IMR-90 (cell line): ENCODE measurements at regions not wholly inside any gene's neighbourhood (a gene's known extent, or its start where the extent isn't known, plus 50 kb on each side); places are given as distances from the start of the nearest gene placed in this dataset.

ENCODE experiments used
- ATAC-seq: fragments of 200-7000 bp; cut with Tn5 transposase; 2 replicates; pipeline ENCODE4 v1.9.1; 2020; ENCODE audit warnings: low read depth, mild to moderate bottlenecking, moderate library complexity
- BruUV-seq: library from RNA; stranded (reverse); fragments of 400-500 nt; replicated peaks from 2 replicates; lab custom pipeline; 2021; lab: Mats Ljungman, UMichigan
- CTCF ChIA-PET: fragments of 300-600 bp; formaldehyde crosslinking; extraction: SDS; loops from one replicate; lab custom pipeline; 2021; ENCODE audit warnings: antibody characterized with exemption; lab: Yijun Ruan, JAX
- POLR2A ChIA-PET: fragments of 300-600 bp; sonication (Branson Sonifier 250); formaldehyde crosslinking; loops from one replicate; lab custom pipeline; 2022; ENCODE audit warnings: antibody characterized with exemption; ENCODE audit not compliant: unreplicated experiment; lab: Charles Lee
- DNase-seq: peaks from one replicate; pipeline ENCODE4 v3.0.0; 2013
- H2AFZ ChIP-seq: replicated peaks from 2 replicates; pipeline ENCODE3; 2013; ENCODE audit warnings: low read length, mild to moderate bottlenecking; ENCODE audit not compliant: poor library complexity
- H2AK5ac ChIP-seq: 2 replicates; pipeline ENCODE4 v1.6.1; 2013; ENCODE audit warnings: low read depth, low read length, inconsistent platforms
- H2AK9ac ChIP-seq: replicated peaks from 2 replicates; pipeline ENCODE3; 2013; ENCODE audit warnings: mild to moderate bottlenecking, low read depth, low read length, moderate library complexity; ENCODE audit not compliant: poor library complexity
- H2BK120ac ChIP-seq: 2 replicates; pipeline ENCODE4 v1.6.1; 2013; ENCODE audit warnings: low read depth, low read length, inconsistent platforms
- H2BK15ac ChIP-seq: 3 replicates; pipeline ENCODE4 v1.6.1; 2013; ENCODE audit warnings: low read depth, low read length, inconsistent platforms
- H2BK20ac ChIP-seq: 2 replicates; pipeline ENCODE4 v1.6.1; 2013; ENCODE audit warnings: low read depth, mild to moderate bottlenecking, inconsistent platforms, low read length, moderate library complexity
- H2BK5ac ChIP-seq: 2 replicates; pipeline ENCODE4 v1.6.1; 2013; ENCODE audit warnings: mild to moderate bottlenecking, low read depth, low read length, inconsistent platforms; ENCODE audit not compliant: poor library complexity, severe bottlenecking
- H3K14ac ChIP-seq: replicated peaks from 2 replicates; pipeline ENCODE4 v1.6.1; 2013; ENCODE audit warnings: low read depth, low read length, inconsistent platforms
- H3K18ac ChIP-seq: 2 replicates; pipeline ENCODE4 v1.6.1; 2013; ENCODE audit warnings: low read depth, low read length, control low read depth
- H3K23ac ChIP-seq: 2 replicates; pipeline ENCODE4 v1.6.1; 2013; ENCODE audit warnings: low read depth, low read length, inconsistent platforms
- H3K27ac ChIP-seq: 2 replicates; pipeline ENCODE4 v1.5.1; 2013; ENCODE audit warnings: mild to moderate bottlenecking, control low read depth, low read length; ENCODE audit not compliant: insufficient read depth
- H3K27me3 ChIP-seq: 2 replicates; pipeline ENCODE4 v1.6.1; 2013; ENCODE audit warnings: low read length; ENCODE audit not compliant: control insufficient read depth, insufficient read depth
- H3K36me3 ChIP-seq: 2 replicates; pipeline ENCODE4 v1.6.1; 2013; ENCODE audit warnings: low read length, mixed read lengths; ENCODE audit not compliant: control insufficient read depth, insufficient read depth
- H3K4ac ChIP-seq: 2 replicates; pipeline ENCODE4 v1.6.1; 2013; ENCODE audit warnings: low read depth, low read length, inconsistent platforms
- H3K4me1 ChIP-seq: 2 replicates; pipeline ENCODE4 v1.6.1; 2013; ENCODE audit warnings: low read length, mixed read lengths; ENCODE audit not compliant: control insufficient read depth, insufficient read depth
- H3K4me2 ChIP-seq: 2 replicates; pipeline ENCODE4 v1.6.1; 2013; ENCODE audit warnings: low read depth, mild to moderate bottlenecking, control low read depth, low read length, moderate library complexity
- H3K4me3 ChIP-seq: 2 replicates; pipeline ENCODE4 v1.5.1; 2013; ENCODE audit warnings: low read depth, mild to moderate bottlenecking, control low read depth, low read length, moderate library complexity; ENCODE audit not compliant: insufficient read depth
- H3K56ac ChIP-seq: 2 replicates; pipeline ENCODE4 v1.6.1; 2013; ENCODE audit warnings: low read length, inconsistent platforms; ENCODE audit not compliant: insufficient read depth; ENCODE audit errors: extremely low read depth
- H3K79me1 ChIP-seq, 2 experiments: 2 replicates each; pipeline ENCODE4 v1.6.1; 2013; ENCODE audit warnings: low read length in 2 of 2, inconsistent platforms in 1 of 2, low read depth in 1 of 2
- H3K9ac ChIP-seq: 2 replicates; pipeline ENCODE4 v1.6.1; 2013; ENCODE audit warnings: low read depth, low read length, control low read depth
- H3K9me1 ChIP-seq: 2 replicates; pipeline ENCODE4 v1.6.1; 2013; ENCODE audit warnings: low read length, inconsistent platforms; ENCODE audit not compliant: insufficient read depth
- H3K9me3 ChIP-seq: 2 replicates; pipeline ENCODE4 v1.6.1; 2013; ENCODE audit warnings: low read length; ENCODE audit not compliant: control insufficient read depth, insufficient read depth
- H4K20me1 ChIP-seq: 2 replicates; pipeline ENCODE4 v1.6.1; 2013; ENCODE audit warnings: low read length, inconsistent platforms; ENCODE audit not compliant: insufficient read depth
- H4K5ac ChIP-seq: 2 replicates; pipeline ENCODE4 v1.6.1; 2013; ENCODE audit warnings: mild to moderate bottlenecking, low read depth, low read length, control low read depth
- H4K8ac ChIP-seq, 2 experiments: 2 replicates each; pipeline ENCODE4 v1.6.1; 2013; ENCODE audit warnings: low read depth in 2 of 2, low read length in 2 of 2, control low read depth in 1 of 2, inconsistent platforms in 1 of 2
- H4K91ac ChIP-seq: 2 replicates; pipeline ENCODE4 v1.6.1; 2013; ENCODE audit warnings: low read depth, low read length, inconsistent platforms; ENCODE audit not compliant: insufficient read depth
- BHLHE40 ChIP-seq: fragments of 150-350 bp; IDR thresholded peaks from 2 replicates; pipeline ENCODE4 v1.6.1; 2016; ENCODE audit warnings: mild to moderate bottlenecking, low read depth, low read length
- CEBPB ChIP-seq: IDR thresholded peaks from 2 replicates; pipeline ENCODE4 v1.6.1; 2012; ENCODE audit warnings: low read depth, low read length, improper control_type of control experiment
- CHD1 ChIP-seq: IDR thresholded peaks from 2 replicates; pipeline ENCODE4 v1.6.1; 2012; ENCODE audit warnings: low read depth, low read length, improper control_type of control experiment
- CTCF ChIP-seq: conservative IDR thresholded peaks from 2 replicates; pipeline ENCODE4 v1.5.1; 2012; ENCODE audit warnings: mild to moderate bottlenecking, low read depth, low read length, improper control_type of control experiment
- ELK1 ChIP-seq: fragments of 150-350 bp; IDR thresholded peaks from 2 replicates; pipeline ENCODE4 v1.6.1; 2016; ENCODE audit warnings: low read depth, mild to moderate bottlenecking, low read length, moderate library complexity, borderline replicate concordance
- FOS ChIP-seq: fragments of 150-350 bp; IDR thresholded peaks from 2 replicates; pipeline ENCODE4 v1.6.1; 2016; ENCODE audit warnings: low read depth, low read length
- MAFK ChIP-seq: IDR thresholded peaks from 2 replicates; pipeline ENCODE4 v1.6.1; 2012; ENCODE audit warnings: low read depth, low read length, improper control_type of control experiment
- MAZ ChIP-seq: IDR thresholded peaks from 2 replicates; pipeline ENCODE4 v1.6.1; 2012; ENCODE audit warnings: low read depth, mild to moderate bottlenecking, low read length, improper control_type of control experiment, moderate library complexity, borderline replicate concordance
- MXI1 ChIP-seq: IDR thresholded peaks from 2 replicates; pipeline ENCODE4 v1.6.1; 2012; ENCODE audit warnings: low read depth, mild to moderate bottlenecking, low read length, moderate library complexity, borderline replicate concordance
- NFE2L2 ChIP-seq: fragments of 150-350 bp; IDR thresholded peaks from 2 replicates; pipeline ENCODE4 v1.6.1; 2016; ENCODE audit warnings: low read depth, mild to moderate bottlenecking, low read length
- POLR2A ChIP-seq: IDR thresholded peaks from 2 replicates; pipeline ENCODE4 v1.6.1; 2012; ENCODE audit warnings: mild to moderate bottlenecking, low read depth, low read length
- RAD21 ChIP-seq: IDR thresholded peaks from 2 replicates; pipeline ENCODE4 v1.6.1; 2012; ENCODE audit warnings: low read length, improper control_type of control experiment
- RCOR1 ChIP-seq: IDR thresholded peaks from 2 replicates; pipeline ENCODE4 v1.6.1; 2012; ENCODE audit warnings: mild to moderate bottlenecking, low read length, improper control_type of control experiment; ENCODE audit not compliant: insufficient replicate concordance
- RFX5 ChIP-seq: IDR thresholded peaks from 2 replicates; pipeline ENCODE4 v1.8.0; 2012; ENCODE audit warnings: low read depth, mild to moderate bottlenecking, low read length, moderate library complexity
- SMC3 ChIP-seq: fragments of 150-350 bp; IDR thresholded peaks from 2 replicates; pipeline ENCODE4 v1.6.1; 2016; ENCODE audit warnings: low read depth, mild to moderate bottlenecking, antibody characterized with exemption, low read length, moderate library complexity
- USF2 ChIP-seq: fragments of 150-350 bp; IDR thresholded peaks from 2 replicates; pipeline ENCODE4 v1.6.1; 2017; ENCODE audit warnings: mild to moderate bottlenecking, antibody characterized with exemption, low read length, low read depth
- WGBS, 2 experiments: methylation state at CpG; one replicate each; pipeline versions ENCODE4 v1.1.5 to v1.1.7; 2013; ENCODE audit warnings: missing lambda C conversion rate in 2 of 2; ENCODE audit not compliant: insufficient read length in 1 of 2; ENCODE audit errors: extremely low coverage in 2 of 2; 5-methylcytosine and 5-hydroxymethylcytosine counted together
- dilution Hi-C: fragments of 300-500 bp; cut with HindIII; formaldehyde crosslinking; loops from one replicate; pipeline ENCODE4 v1.14.3; 2018; ENCODE audit warnings: low sequenced_read_pairs; ENCODE audit not compliant: unreplicated experiment
- in situ Hi-C: fragments of 300-500 bp; cut with MboI; formaldehyde crosslinking; loops from 3 replicates; pipeline ENCODE4 v1.14.3; 2019; ENCODE audit warnings: low sequenced_read_pairs, inconsistent platforms, mixed read lengths
- intact Hi-C: fragments of 100-400 bp; cut with micrococcal nuclease; formaldehyde crosslinking; loops from 2 replicates; pipeline ENCODE4 v1.10.0; 2022

- Histone ChIP-seq H3K4me1 (peaks cover 2% of the 10 kb centered on the region; the same call in 1 of the 2 replicates), H2BK5ac (no peak overlapping the region), H3K23ac (no peak overlapping the region), H2AK5ac (no peak overlapping the region), H3K4me2 (no peak overlapping the region), H3K79me1 (no peaks in the 10 kb centered on the region), H4K91ac (no peak overlapping the region), H2BK15ac (no peak overlapping the region), H3K18ac (no peak overlapping the region), H3K27me3 (peaks cover 44% of the 10 kb centered on the region), H4K8ac (no peak overlapping the region), H3K9ac (no peak overlapping the region), H2BK120ac (no peak overlapping the region), H3K9me3 (peaks cover 10% of the 10 kb centered on the region), H3K56ac (no peak overlapping the region), H4K5ac (no peak overlapping the region), H2BK20ac (no peak overlapping the region), H3K4me3 (no peak overlapping the region), H2AFZ (no peak overlapping the region), H3K14ac (no peak overlapping the region), H3K4ac (no peak overlapping the region), H3K9me1 (no peaks in the 10 kb centered on the region), H3K36me3 (no peaks in the 10 kb centered on the region), H4K20me1 (no peaks in the 10 kb centered on the region), H3K27ac (no peak overlapping the region), H2AK9ac (no peak overlapping the region)
- ChIA-PET POLR2A (no interaction called here), CTCF (no interaction called here)
- no TSS peak for BruUV-seq
- ATAC-seq, result no peak
- no peak for TF ChIP-seq BHLHE40
- TF ChIP-seq RCOR1, result no peak
- no peak for TF ChIP-seq ELK1
- no peak for TF ChIP-seq MXI1
- no peak for TF ChIP-seq FOS
- no peak for TF ChIP-seq CHD1
- no peak for TF ChIP-seq MAFK
- TF ChIP-seq SMC3, result no peak
- TF ChIP-seq POLR2A, result no peak
- TF ChIP-seq CTCF, result no peak
- no peak for TF ChIP-seq USF2
- TF ChIP-seq RAD21, result no peak
- TF ChIP-seq RFX5, result no peak
- TF ChIP-seq CEBPB, result no peak
- TF ChIP-seq NFE2L2, result no peak
- TF ChIP-seq MAZ, result no peak
- in situ Hi-C loops, result no loop called here
- intact Hi-C loops, result no loop called here
- WGBS, 2 experiments, result no CpG with 5 or more reads among the region's 2 CpGs
- DNase-seq, result no peak
- dilution Hi-C loops, result no loop called here
These were observed 252.9 kb upstream of the ZMIZ1 start for GRCh38 chr10:78815702-78816334.
